ENCODE measurements at regions not wholly inside any gene's neighbourhood (a gene's known extent, or its start where the extent isn't known, plus 50 kb on each side); places are given as distances from the start of the nearest gene placed in this dataset.

GRCh38 chr10:64275774-64276173, 754.6 kb downstream of the REEP3 start:
- peak; percentile 1 for DNase-seq (ENCODE audit: low read depth)
- no peak for TF ChIP-seq CTCF (IDR thresholded peaks at IDR 0.05; ENCODE audit: low read depth, low read length, missing control alignments)
- H3K4me3 ChIP-seq (ENCODE audit: low read depth, low read length): no peak overlapping the region

- DNase-seq (ENCODE audit: low read depth): no peak
- no peak for TF ChIP-seq CTCF (IDR thresholded peaks at IDR 0.05; ENCODE audit: low read depth, low read length, missing control alignments)
- no peak overlapping the region for H3K4me3 ChIP-seq (ENCODE audit: low read depth, low read length)
Observed at GRCh38 chr10:64277536-64277935, 756.3 kb downstream of the REEP3 start.

- no peak for DNase-seq (ENCODE audit: low read depth)
- no peak for TF ChIP-seq CTCF (IDR thresholded peaks at IDR 0.05; ENCODE audit: low read depth, low read length, missing control alignments)
- H3K4me3 ChIP-seq (ENCODE audit: low read depth, low read length): no peak overlapping the region
Observed at GRCh38 chr10:64283621-64284020, 762.4 kb downstream of the REEP3 start.

GRCh38 chr10:64286533-64286932, 765.3 kb downstream of the REEP3 start:
- DNase-seq (ENCODE audit: low read depth): no peak
- H3K4me3 ChIP-seq (ENCODE audit: low read depth, low read length): no peak overlapping the region
- TF ChIP-seq CTCF (IDR thresholded peaks at IDR 0.05; ENCODE audit: low read depth, low read length, missing control alignments): no peak

- DNase-seq (ENCODE audit: low read depth): no peak
- TF ChIP-seq CTCF (IDR thresholded peaks at IDR 0.05; ENCODE audit: low read depth, low read length, missing control alignments): no peak
- no peak overlapping the region for H3K4me3 ChIP-seq (ENCODE audit: low read depth, low read length)
Observed at GRCh38 chr10:64288404-64288803, 767.2 kb downstream of the REEP3 start.

- no peak for TF ChIP-seq CTCF (IDR thresholded peaks at IDR 0.05; ENCODE audit: low read depth, low read length, missing control alignments)
- DNase-seq (ENCODE audit: low read depth): no peak
- H3K4me3 ChIP-seq (ENCODE audit: low read depth, low read length): no peak overlapping the region
Observed at GRCh38 chr10:64303566-64303965, 782.4 kb downstream of the REEP3 start.

- no peak overlapping the region for H3K4me3 ChIP-seq (ENCODE audit: low read depth, low read length)
- TF ChIP-seq CTCF (IDR thresholded peaks at IDR 0.05; ENCODE audit: low read depth, low read length, missing control alignments): no peak
- no peak for DNase-seq (ENCODE audit: low read depth)
Observed at GRCh38 chr10:64306729-64307327, 785.6 kb downstream of the REEP3 start.

Measured in GM12864 (cell line).